ENCODE measurements at regions not wholly inside any gene's neighbourhood (a gene's known extent, or its start where the extent isn't known, plus 50 kb on each side); places are given as distances from the start of the nearest gene placed in this dataset.

DNA sequence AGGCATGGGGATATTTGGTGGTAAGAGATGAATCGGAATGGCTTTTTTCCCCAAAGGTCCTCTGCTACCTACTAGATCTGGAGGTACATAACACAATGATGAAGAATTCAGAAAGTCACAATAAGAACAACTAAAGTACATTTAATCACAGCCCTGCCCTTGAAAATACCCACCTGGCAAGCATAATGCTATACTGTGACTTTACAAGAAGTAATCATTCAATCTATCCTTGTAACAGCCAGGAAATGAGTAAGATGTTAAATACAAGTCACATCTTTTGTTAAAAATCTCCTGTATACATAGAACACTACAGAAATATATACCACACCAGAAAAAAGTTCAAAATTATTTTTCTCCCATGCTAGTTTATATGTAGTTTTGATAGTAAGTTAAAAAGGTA, 108.3 kb upstream of the ABCB5 start:
- ChIA-PET CTCF (ENCODE audit: partially characterized antibody) (interaction anchor here (0.7 to 1.6 kb wide), 5 partner anchors 30 to 91 kb away, joined by 3 to 8 read pairs (median 5); no protein-coding TSS in a partner anchor), POLR2A (ENCODE audit: partially characterized antibody) (no interaction called here)
- DNase-seq (ENCODE audit: low read depth in 1 of 2, low spot score in 2 of 2), result no peak
- 79% methylated on average over 1 of the region's 1 CpG; no CpG with 5 or more reads in 1 of the 2 experiments for WGBS, 2 experiments (ENCODE audit: extremely low coverage in 1 of 2, insufficient coverage in 1 of 2, insufficient read length in 1 of 2, insufficient replicate concordance in 2 of 2, low coverage in 1 of 2, low lambda C conversion rate in 2 of 2, missing lambda C conversion rate in 1 of 2)
- Histone ChIP-seq H3K36me3 (ENCODE audit: control insufficient read depth in 2 of 4, insufficient read depth in 4 of 4, low read length in 3 of 4) (no peaks in the 10 kb centered on the region), H3K4ac (replicated peaks; ENCODE audit: insufficient read length, low read depth, low read length) (no peak overlapping the region), H4K8ac (ENCODE audit: extremely low read depth, insufficient read depth, low read length) (no peak overlapping the region), H3K23me2 (ENCODE audit: low read depth, low read length) (no peaks in the 10 kb centered on the region), H2AK5ac (ENCODE audit: low read depth, low read length) (no peak overlapping the region), H3K23ac (ENCODE audit: insufficient read length) (no peak overlapping the region), H3K4me1 (replicated peaks in 1 of 4; ENCODE audit: control insufficient read depth in 3 of 4, insufficient read depth in 4 of 4, low read length in 3 of 4) (no peaks in the 10 kb centered on the region), H3K9ac (replicated peaks in 1 of 4; ENCODE audit: extremely low read depth in 1 of 4, low read depth in 3 of 4, low read length in 3 of 4) (no peak overlapping the region), H2BK5ac (ENCODE audit: low read depth, low read length) (no peak overlapping the region), H3K79me2 (ENCODE audit: control insufficient read depth in 1 of 2, insufficient read depth in 2 of 2, low read length in 2 of 2) (no peaks in the 10 kb centered on the region), H2BK120ac (replicated peaks; ENCODE audit: low read depth, low read length) (no peak overlapping the region), H3K18ac (ENCODE audit: extremely low read depth, low read length) (no peak overlapping the region), H3K9me3 (ENCODE audit: insufficient read depth in 2 of 2, low read depth in 1 of 2, low read length in 1 of 2) (no peaks in the 10 kb centered on the region), H3K27me3 (replicated peaks in 1 of 4; ENCODE audit: control insufficient read depth in 3 of 4, extremely low read depth in 1 of 4, insufficient read depth in 3 of 4, low read length in 3 of 4) (peaks cover 0 to 1% (median 0%) of the 10 kb centered on the region in 4 experiments; a peak in 1 of 7 replicates), H3K14ac (ENCODE audit: insufficient read length) (no peak overlapping the region), H3K4me2 (ENCODE audit: insufficient read depth in 1 of 2, low read depth in 2 of 2, low read length in 2 of 2) (no peak overlapping the region), H3K56ac (replicated peaks; ENCODE audit: insufficient read length, low read depth, low read length) (no peak overlapping the region), H4K91ac (replicated peaks; ENCODE audit: insufficient read length, low read length) (no peak overlapping the region), H3K4me3 (ENCODE audit: extremely low read depth in 1 of 4, insufficient read depth in 2 of 4, low read depth in 3 of 4, low read length in 4 of 4) (no peak overlapping the region), H3K27ac (ENCODE audit: low read depth, low read length) (no peak overlapping the region), H2BK12ac (ENCODE audit: low read depth, low read length) (no peak overlapping the region), H3K79me1 (ENCODE audit: low read depth, low read length) (no peaks in the 10 kb centered on the region), H2BK20ac (ENCODE audit: low read length) (no peak overlapping the region), H2BK15ac (ENCODE audit: low read length) (no peak overlapping the region), H2AFZ (ENCODE audit: low read length) (no peak overlapping the region), H4K20me1 (replicated peaks in 1 of 2; ENCODE audit: control insufficient read depth in 1 of 2, insufficient read depth in 2 of 2, low read length in 2 of 2) (no peaks in the 10 kb centered on the region), H4K5ac (ENCODE audit: insufficient read length, low read depth, low read length) (no peak overlapping the region)
- FAIRE-seq, result no peak
- TF ChIP-seq FOSL1 (IDR thresholded peaks at IDR 0.05; ENCODE audit: insufficient read depth, low read depth, low read length) (no peak), EGR1 (IDR thresholded peaks at IDR 0.05; ENCODE audit: borderline replicate concordance, low read depth, low read length) (no peak), CEBPB (IDR thresholded peaks at IDR 0.05; ENCODE audit: low read depth, low read length) (no peak), BCL11A (IDR thresholded peaks at IDR 0.05; ENCODE audit: low read depth in 2 of 2, low read length in 2 of 2) (no peak), SAP30 (IDR thresholded peaks at IDR 0.05; ENCODE audit: insufficient read depth, insufficient replicate concordance, low read length) (no peak), HDAC2 (IDR thresholded peaks at IDR 0.05; ENCODE audit: borderline replicate concordance in 1 of 2, low read depth in 2 of 2, low read length in 2 of 2) (no peak), HDAC6 (IDR thresholded peaks at IDR 0.05; ENCODE audit: low read depth, low read length) (no peak), YY1 (IDR thresholded peaks at IDR 0.05; ENCODE audit: low read depth, low read length) (no peak), TBP (IDR thresholded peaks at IDR 0.05; ENCODE audit: low read depth, low read length) (no peak)
- TF ChIP-seq, protein P1, sequence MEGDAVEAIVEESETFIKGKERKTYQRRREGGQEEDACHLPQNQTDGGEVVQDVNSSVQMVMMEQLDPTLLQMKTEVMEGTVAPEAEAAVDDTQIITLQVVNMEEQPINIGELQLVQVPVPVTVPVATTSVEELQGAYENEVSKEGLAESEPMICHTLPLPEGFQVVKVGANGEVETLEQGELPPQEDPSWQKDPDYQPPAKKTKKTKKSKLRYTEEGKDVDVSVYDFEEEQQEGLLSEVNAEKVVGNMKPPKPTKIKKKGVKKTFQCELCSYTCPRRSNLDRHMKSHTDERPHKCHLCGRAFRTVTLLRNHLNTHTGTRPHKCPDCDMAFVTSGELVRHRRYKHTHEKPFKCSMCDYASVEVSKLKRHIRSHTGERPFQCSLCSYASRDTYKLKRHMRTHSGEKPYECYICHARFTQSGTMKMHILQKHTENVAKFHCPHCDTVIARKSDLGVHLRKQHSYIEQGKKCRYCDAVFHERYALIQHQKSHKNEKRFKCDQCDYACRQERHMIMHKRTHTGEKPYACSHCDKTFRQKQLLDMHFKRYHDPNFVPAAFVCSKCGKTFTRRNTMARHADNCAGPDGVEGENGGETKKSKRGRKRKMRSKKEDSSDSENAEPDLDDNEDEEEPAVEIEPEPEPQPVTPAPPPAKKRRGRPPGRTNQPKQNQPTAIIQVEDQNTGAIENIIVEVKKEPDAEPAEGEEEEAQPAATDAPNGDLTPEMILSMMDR (IDR thresholded peaks at IDR 0.05; ENCODE audit: control extremely low read depth in 1 of 3, insufficient read depth in 1 of 3, low read depth in 1 of 3, low read length in 3 of 3), result no peak
- TF ChIP-seq, protein P2, sequence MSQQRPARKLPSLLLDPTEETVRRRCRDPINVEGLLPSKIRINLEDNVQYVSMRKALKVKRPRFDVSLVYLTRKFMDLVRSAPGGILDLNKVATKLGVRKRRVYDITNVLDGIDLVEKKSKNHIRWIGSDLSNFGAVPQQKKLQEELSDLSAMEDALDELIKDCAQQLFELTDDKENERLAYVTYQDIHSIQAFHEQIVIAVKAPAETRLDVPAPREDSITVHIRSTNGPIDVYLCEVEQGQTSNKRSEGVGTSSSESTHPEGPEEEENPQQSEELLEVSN (IDR thresholded peaks at IDR 0.05), result no peak

All from H1 (cell line).